H1 (cell line): ENCODE measurements at regions not wholly inside any gene's neighbourhood (a gene's known extent, or its start where the extent isn't known, plus 50 kb on each side); places are given as distances from the start of the nearest gene placed in this dataset.

Experiments used
- CTCF ChIA-PET: fragments of 300-600 bp; sonication (Branson Sonifier 250); formaldehyde crosslinking; loops from one replicate; lab custom pipeline; 2021; ENCODE audit not compliant: partially characterized antibody; lab: Charles Lee
- POLR2A ChIA-PET: fragments of 300-600 bp; sonication (Branson Sonifier 250); formaldehyde crosslinking; loops from one replicate; lab custom pipeline; 2021; ENCODE audit warnings: inconsistent platforms; ENCODE audit not compliant: partially characterized antibody; lab: Charles Lee
- DNase-seq, 2 experiments: peaks; one replicate each; pipeline versions ENCODE4 v3.0.0 to v3.0.0-alpha.2; 2010 to 2022; ENCODE audit warnings: low spot score in 2 of 2, low read depth in 1 of 2, mixed read lengths in 1 of 2
- FAIRE-seq: peaks from 2 replicates; lab custom pipeline; 2011; peaks lifted over from hg19 to GRCh38; lab: Jason Lieb, UNC
- H2AFZ ChIP-seq: 2 replicates; pipeline ENCODE4 v1.8.1; 2012; ENCODE audit warnings: low read length, inconsistent platforms
- H2AK5ac ChIP-seq: 2 replicates; pipeline ENCODE4 v1.6.1; 2013; ENCODE audit warnings: low read depth, low read length
- H2BK120ac ChIP-seq: replicated peaks from 2 replicates; pipeline ENCODE3; 2013; ENCODE audit warnings: low read depth, low read length, inconsistent platforms
- H2BK12ac ChIP-seq: 2 replicates; pipeline ENCODE4 v1.6.1; 2013; ENCODE audit warnings: low read depth, low read length
- H2BK15ac ChIP-seq: 2 replicates; pipeline ENCODE4 v1.6.1; 2013; ENCODE audit warnings: low read length
- H2BK20ac ChIP-seq: 2 replicates; pipeline ENCODE4 v1.6.1; 2013; ENCODE audit warnings: low read length
- H2BK5ac ChIP-seq: 2 replicates; pipeline ENCODE4 v1.6.1; 2013; ENCODE audit warnings: low read depth, low read length
- H3K14ac ChIP-seq: 2 replicates; pipeline ENCODE4 v1.6.1; 2013; ENCODE audit warnings: inconsistent platforms; ENCODE audit not compliant: insufficient read length
- H3K18ac ChIP-seq: 2 replicates; pipeline ENCODE4 v1.6.1; 2013; ENCODE audit warnings: low read length; ENCODE audit errors: extremely low read depth
- H3K23ac ChIP-seq: 2 replicates; pipeline ENCODE4 v1.6.1; 2013; ENCODE audit warnings: inconsistent platforms; ENCODE audit not compliant: insufficient read length
- H3K23me2 ChIP-seq: 2 replicates; pipeline ENCODE4 v1.6.1; 2013; ENCODE audit warnings: low read depth, low read length
- H3K27ac ChIP-seq: 2 replicates; pipeline ENCODE4 v1.6.1; 2011; ENCODE audit warnings: low read depth, low read length, inconsistent platforms
- H3K27me3 ChIP-seq, 4 experiments: replicated peaks in 1 of 4; 1 replicate in 1 of 4; 2 replicates in 3 of 4; pipeline versions ENCODE4 v1.6.1 to v1.8.1; 2011 to 2013; ENCODE audit warnings: low read length in 3 of 4, mild to moderate bottlenecking in 3 of 4, inconsistent platforms in 2 of 4, mixed read lengths in 2 of 4, moderate library complexity in 1 of 4; ENCODE audit not compliant: control insufficient read depth in 3 of 4, insufficient read depth in 3 of 4; ENCODE audit errors: extremely low read depth in 1 of 4
- H3K36me3 ChIP-seq, 4 experiments: 2 replicates each; pipeline versions ENCODE4 v1.6.1 to v1.8.1; 2011 to 2013; ENCODE audit warnings: mild to moderate bottlenecking in 4 of 4, low read length in 3 of 4, moderate library complexity in 2 of 4, control low read depth in 1 of 4, inconsistent platforms in 1 of 4; ENCODE audit not compliant: insufficient read depth in 4 of 4, control insufficient read depth in 2 of 4
- H3K4ac ChIP-seq: replicated peaks from 2 replicates; pipeline ENCODE3; 2013; ENCODE audit warnings: low read length, low read depth, mixed read lengths, inconsistent platforms; ENCODE audit not compliant: insufficient read length
- H3K4me1 ChIP-seq, 4 experiments: replicated peaks in 1 of 4; 1 replicate in 1 of 4; 2 replicates in 3 of 4; pipeline versions ENCODE4 v1.6.1 to v1.8.1; 2011 to 2013; ENCODE audit warnings: low read length in 3 of 4, inconsistent platforms in 2 of 4, mixed read lengths in 1 of 4; ENCODE audit not compliant: insufficient read depth in 4 of 4, control insufficient read depth in 3 of 4
- H3K4me2 ChIP-seq, 2 experiments: 2 replicates each; pipeline versions ENCODE4 v1.6.1 to v1.8.1; 2011 to 2013; ENCODE audit warnings: low read depth in 2 of 2, low read length in 2 of 2, control low read depth in 1 of 2, inconsistent platforms in 1 of 2, mild to moderate bottlenecking in 1 of 2; ENCODE audit not compliant: insufficient read depth in 1 of 2
- H3K4me3 ChIP-seq, 4 experiments: fragments of 200-600, 300-600 bp in 1 of 4; sonication (generic), shearing (Covaris generic), sonication (Bioruptor Twin) in 1 of 4; 2 replicates each; pipeline versions ENCODE4 v1.5.1 to v1.8.1; 2011 to 2016; ENCODE audit warnings: low read length in 4 of 4, low read depth in 3 of 4, control low read depth in 2 of 4, inconsistent platforms in 2 of 4, mild to moderate bottlenecking in 2 of 4, mixed read lengths in 1 of 4, moderate library complexity in 1 of 4; ENCODE audit not compliant: insufficient read depth in 2 of 4; ENCODE audit errors: extremely low read depth in 1 of 4
- H3K56ac ChIP-seq: replicated peaks from 2 replicates; pipeline ENCODE3; 2013; ENCODE audit warnings: low read depth, mild to moderate bottlenecking, mixed read lengths, low read length, inconsistent platforms; ENCODE audit not compliant: insufficient read length
- H3K79me1 ChIP-seq: 2 replicates; pipeline ENCODE4 v1.6.1; 2013; ENCODE audit warnings: low read depth, low read length, control low read depth
- H3K79me2 ChIP-seq, 2 experiments: 2 replicates each; pipeline versions ENCODE4 v1.6.1 to v1.8.1; 2012 to 2013; ENCODE audit warnings: low read length in 2 of 2, mild to moderate bottlenecking in 2 of 2, inconsistent platforms in 1 of 2; ENCODE audit not compliant: insufficient read depth in 2 of 2, control insufficient read depth in 1 of 2
- H3K9ac ChIP-seq, 4 experiments: replicated peaks in 1 of 4; 1 replicate in 1 of 4; 2 replicates in 3 of 4; pipeline versions ENCODE4 v1.6.1 to v1.8.1; 2011 to 2013; ENCODE audit warnings: low read depth in 3 of 4, low read length in 3 of 4, control low read depth in 2 of 4, mild to moderate bottlenecking in 2 of 4, moderate library complexity in 2 of 4, inconsistent platforms in 1 of 4; ENCODE audit errors: extremely low read depth in 1 of 4
- H3K9me3 ChIP-seq, 2 experiments: 2 replicates each; pipeline versions ENCODE4 v1.6.1 to v1.8.1; 2012 to 2013; ENCODE audit warnings: mild to moderate bottlenecking in 2 of 2, moderate library complexity in 2 of 2, control low read depth in 1 of 2, inconsistent platforms in 1 of 2, low read depth in 1 of 2, low read length in 1 of 2, mixed read lengths in 1 of 2; ENCODE audit not compliant: insufficient read depth in 2 of 2
- H4K20me1 ChIP-seq, 2 experiments: replicated peaks in 1 of 2; 2 replicates each; pipeline versions ENCODE3 to v1.8.1; 2011 to 2013; ENCODE audit warnings: inconsistent platforms in 2 of 2, low read length in 2 of 2, mild to moderate bottlenecking in 1 of 2; ENCODE audit not compliant: insufficient read depth in 2 of 2, control insufficient read depth in 1 of 2
- H4K5ac ChIP-seq: 2 replicates; pipeline ENCODE4 v1.6.1; 2013; ENCODE audit warnings: low read length, low read depth, mixed read lengths, inconsistent platforms; ENCODE audit not compliant: insufficient read length
- H4K8ac ChIP-seq: 2 replicates; pipeline ENCODE4 v1.8.0; 2013; ENCODE audit warnings: mild to moderate bottlenecking, moderate library complexity, low read length, inconsistent platforms; ENCODE audit not compliant: insufficient read depth; ENCODE audit errors: extremely low read depth
- H4K91ac ChIP-seq: replicated peaks from 2 replicates; pipeline ENCODE3; 2013; ENCODE audit warnings: low read length, mixed read lengths, inconsistent platforms; ENCODE audit not compliant: insufficient read length
- ATF2 ChIP-seq: IDR thresholded peaks from 2 replicates; pipeline ENCODE4 v1.6.1; 2012; ENCODE audit warnings: low read length, inconsistent platforms
- CTBP2 ChIP-seq: IDR thresholded peaks from 2 replicates; pipeline ENCODE4 v1.7.0; 2011; ENCODE audit warnings: borderline replicate concordance, mild to moderate bottlenecking, moderate library complexity, mixed read lengths, low read length; ENCODE audit not compliant: insufficient read depth, insufficient read length
- SP1 ChIP-seq: IDR thresholded peaks from 2 replicates; pipeline ENCODE4 v1.6.1; 2011; ENCODE audit warnings: low read depth, low read length
- WGBS, 2 experiments: shearing (Covaris generic) in 1 of 2; methylation state at CpG; one replicate each; pipeline versions ENCODE4 v1.1.6 to v1.1.7; 2013 to 2015; ENCODE audit warnings: low lambda C conversion rate in 2 of 2, mixed read lengths in 2 of 2, inconsistent platforms in 1 of 2, low coverage in 1 of 2, missing lambda C conversion rate in 1 of 2; ENCODE audit not compliant: insufficient replicate concordance in 2 of 2, insufficient coverage in 1 of 2, insufficient read length in 1 of 2; ENCODE audit errors: extremely low coverage in 1 of 2, missing lambda C conversion rate in 1 of 2; 5-methylcytosine and 5-hydroxymethylcytosine counted together

GRCh38 chr12:23434154-23434553 lies 515.3 kb downstream of the SOX5 start:
- Histone ChIP-seq H4K5ac (no peak overlapping the region), H2BK5ac (no peak overlapping the region), H4K8ac (no peak overlapping the region), H2BK120ac (no peak overlapping the region), H4K20me1 (no peaks in the 10 kb centered on the region), H2AK5ac (no peak overlapping the region), H3K79me2 (no peaks in the 10 kb centered on the region), H3K23ac (no peak overlapping the region), H3K27me3 (no peaks in the 10 kb centered on the region), H3K4me3 (no peak overlapping the region), H3K56ac (no peak overlapping the region), H2BK15ac (no peak overlapping the region), H3K23me2 (no peaks in the 10 kb centered on the region), H3K9me3 (no peaks in the 10 kb centered on the region), H2AFZ (no peak overlapping the region), H3K4ac (no peak overlapping the region), H2BK12ac (no peak overlapping the region), H3K18ac (no peak overlapping the region), H3K4me1 (no peaks in the 10 kb centered on the region; a peak in 1 of 7 replicates), H3K14ac (no peak overlapping the region), H3K4me2 (no peak overlapping the region), H3K79me1 (no peaks in the 10 kb centered on the region), H4K91ac (no peak overlapping the region), H2BK20ac (no peak overlapping the region), H3K27ac (no peak overlapping the region), H3K36me3 (no peaks in the 10 kb centered on the region; a peak in 2 of 8 replicates), H3K9ac (no peak overlapping the region)
- CTCF ChIA-PET, result no interaction called here
- POLR2A ChIA-PET, result no interaction called here
- WGBS, 2 experiments, result 93% methylated on average over 2 of the region's 2 CpGs; no CpG with 5 or more reads in 1 of the 2 experiments
- no peak for FAIRE-seq
- TF ChIP-seq SP1 (no peak), CTBP2 (no peak), ATF2 (no peak)
- DNase-seq, result no peak
